Activated T-cell treated with anti-CD3 and anti-CD28 coated beads, Interleukin-2, amount 50 U/mL, for 72 hours (primary cell): ENCODE measurements at regions not wholly inside any gene's neighbourhood (a gene's known extent, or its start where the extent isn't known, plus 50 kb on each side); places are given as distances from the start of the nearest gene placed in this dataset.
"Not testable (repeated sequence)": the region's sequence is repeated elsewhere in the genome, so short reads cannot be mapped to it uniquely, and the experiment has no call there.

ENCODE experiments used
- ATAC-seq, 2 donors: fragments of 150-1000 bp; cut with Tn5 transposase; replicated peaks in 1 of 2; 2 replicates each; pipeline ENCODE4 v1.10.0; 2021; ENCODE audit warnings: moderate library complexity in 2 of 2, mild to moderate bottlenecking in 1 of 2
- DNase-seq, 2 donors: peaks; one replicate each; pipeline ENCODE4 v3.0.0; 2021 to 2022; ENCODE audit warnings: mixed read lengths in 1 of 2
- H3K27ac Mint-ChIP-seq: one replicate; pipeline ENCODE4 v1.8.0; 2022; ENCODE audit warnings: mild to moderate bottlenecking, moderate library complexity, mixed read lengths
- H3K27me3 Mint-ChIP-seq: one replicate; pipeline ENCODE4 v1.8.0; 2022; ENCODE audit warnings: low read depth, mixed read lengths
- H3K36me3 Mint-ChIP-seq, 2 donors: one replicate each; pipeline ENCODE4 v1.8.0; 2022; ENCODE audit warnings: mixed read lengths in 2 of 2, mild to moderate bottlenecking in 1 of 2; ENCODE audit not compliant: insufficient read depth in 2 of 2
- H3K4me1 Mint-ChIP-seq: one replicate; pipeline ENCODE4 v1.8.0; 2022; ENCODE audit warnings: low read depth, mixed read lengths
- H3K4me3 Mint-ChIP-seq, 2 donors: one replicate each; pipeline ENCODE4 v1.8.0; 2022; ENCODE audit warnings: mild to moderate bottlenecking in 2 of 2, mixed read lengths in 2 of 2, moderate library complexity in 2 of 2
- H3K9me3 Mint-ChIP-seq, 2 donors: one replicate each; pipeline ENCODE4 v1.8.0; 2022; ENCODE audit warnings: mixed read lengths in 2 of 2

- no peak for DNase-seq
- Mint-ChIP-seq H3K36me3 (peaks cover 0 to 1% of the 10 kb centered on the region in 2 donors), H3K27me3 (peaks cover 9% of the 10 kb centered on the region), H3K4me1 (no peaks in the 10 kb centered on the region), H3K27ac (no peak overlapping the region), H3K4me3 (no peak overlapping the region), H3K9me3 (no peaks in the 10 kb centered on the region)
- ATAC-seq = no peak
Observed at GRCh38 chr12:131327521-131328488, 374.1 kb downstream of the ADGRD1 start.

GRCh38 chr12:131328861-131329845 lies 375.4 kb downstream of the ADGRD1 start:
- DNase-seq, ATAC-seq, H3K36me3 Mint-ChIP-seq, H3K4me1 Mint-ChIP-seq, H3K4me3 Mint-ChIP-seq, H3K27me3 Mint-ChIP-seq, H3K27ac Mint-ChIP-seq, H3K9me3 Mint-ChIP-seq: not testable (repeated sequence)

GRCh38 chr12:131330106-131330815 lies 376.6 kb downstream of the ADGRD1 start:
- Mint-ChIP-seq H3K27ac (no peak overlapping the region), H3K9me3 (no peaks in the 10 kb centered on the region), H3K4me1 (no peaks in the 10 kb centered on the region), H3K27me3 (peaks cover 9% of the 10 kb centered on the region), H3K36me3 (no peaks in the 10 kb centered on the region), H3K4me3 (no peak overlapping the region)
- ATAC-seq (no peak), DNase-seq (no peak)

GRCh38 chr12:131331148-131331750 lies 377.5 kb downstream of the ADGRD1 start:
- no peak for DNase-seq
- Mint-ChIP-seq H3K9me3 (no peaks in the 10 kb centered on the region), H3K27me3 (peaks cover 9% of the 10 kb centered on the region), H3K4me3 (no peak overlapping the region), H3K36me3 (no peaks in the 10 kb centered on the region), H3K27ac (no peak overlapping the region), H3K4me1 (no peaks in the 10 kb centered on the region)
- ATAC-seq = no peak

GRCh38 chr12:131332224-131332623 lies 378.5 kb downstream of the ADGRD1 start:
- no peak for DNase-seq
- Mint-ChIP-seq H3K4me1 (no peaks in the 10 kb centered on the region), H3K4me3 (no peak overlapping the region), H3K9me3 (no peaks in the 10 kb centered on the region), H3K36me3 (no peaks in the 10 kb centered on the region), H3K27me3 (no peaks in the 10 kb centered on the region), H3K27ac (no peak overlapping the region)
- ATAC-seq = no peak

GRCh38 chr12:131333136-131333535 lies 377.8 kb upstream of the SFSWAP start:
- no peaks in the 10 kb centered on the region for H3K27me3 Mint-ChIP-seq
- no peaks in the 10 kb centered on the region for H3K36me3 Mint-ChIP-seq
- H3K27ac Mint-ChIP-seq = no peak overlapping the region
- H3K4me1 Mint-ChIP-seq = no peaks in the 10 kb centered on the region
- DNase-seq = no peak
- ATAC-seq = no peak
- no peaks in the 10 kb centered on the region for H3K9me3 Mint-ChIP-seq
- H3K4me3 Mint-ChIP-seq = no peak overlapping the region

- no peak for ATAC-seq
- no peaks in the 10 kb centered on the region for H3K27me3 Mint-ChIP-seq
- H3K27ac Mint-ChIP-seq = no peak overlapping the region
- H3K4me3 Mint-ChIP-seq = no peak overlapping the region
- H3K36me3 Mint-ChIP-seq = no peaks in the 10 kb centered on the region
- no peaks in the 10 kb centered on the region for H3K9me3 Mint-ChIP-seq
- no peaks in the 10 kb centered on the region for H3K4me1 Mint-ChIP-seq
- DNase-seq = no peak
Observed at GRCh38 chr12:131333621-131334440, 377.1 kb upstream of the SFSWAP start.

GRCh38 chr12:131334835-131335234 lies 376.1 kb upstream of the SFSWAP start:
- H3K27ac Mint-ChIP-seq = no peak overlapping the region
- DNase-seq (no peak), ATAC-seq (no peak)
- H3K9me3 Mint-ChIP-seq = no peaks in the 10 kb centered on the region
- H3K4me3 Mint-ChIP-seq = no peak overlapping the region
- H3K4me1 Mint-ChIP-seq = no peaks in the 10 kb centered on the region
- no peaks in the 10 kb centered on the region for H3K27me3 Mint-ChIP-seq
- H3K36me3 Mint-ChIP-seq = no peaks in the 10 kb centered on the region

- H3K4me3 Mint-ChIP-seq = no peak overlapping the region
- no peak for DNase-seq
- no peak for ATAC-seq
Observed at GRCh38 chr12:131335456-131335855, 375.4 kb upstream of the SFSWAP start.

GRCh38 chr12:131337861-131338260 lies 373.0 kb upstream of the SFSWAP start:
- H3K36me3 Mint-ChIP-seq, H3K9me3 Mint-ChIP-seq, H3K4me3 Mint-ChIP-seq, H3K27me3 Mint-ChIP-seq, ATAC-seq, H3K27ac Mint-ChIP-seq, DNase-seq, H3K4me1 Mint-ChIP-seq: not testable (repeated sequence)

More at GRCh38 chr12:131335456-131335855, 375.4 kb upstream of the SFSWAP start:
- Mint-ChIP-seq H3K36me3 (no peaks in the 10 kb centered on the region), H3K4me1 (no peaks in the 10 kb centered on the region), H3K27ac (no peak overlapping the region), H3K9me3 (no peaks in the 10 kb centered on the region), H3K27me3 (no peaks in the 10 kb centered on the region)

- no peak overlapping the region for H3K4me3 Mint-ChIP-seq
- no peak for DNase-seq
- no peaks in the 10 kb centered on the region for H3K9me3 Mint-ChIP-seq
- H3K27me3 Mint-ChIP-seq = no peaks in the 10 kb centered on the region
- no peak for ATAC-seq
- H3K36me3 Mint-ChIP-seq = no peaks in the 10 kb centered on the region
- no peak overlapping the region for H3K27ac Mint-ChIP-seq
- no peaks in the 10 kb centered on the region for H3K4me1 Mint-ChIP-seq
Observed at GRCh38 chr12:131340616-131341210, 370.2 kb upstream of the SFSWAP start.
